GM19467 (cell line): ENCODE measurements at regions not wholly inside any gene's neighbourhood (a gene's known extent, or its start where the extent isn't known, plus 50 kb on each side); places are given as distances from the start of the nearest gene placed in this dataset.

Experiments used
- ATAC-seq: cut with Tn5 transposase; IDR thresholded peaks from one replicate; pipeline ENCODE4 v1.9.1; 2021; ENCODE audit warnings: mild to moderate bottlenecking, moderate library complexity; ENCODE audit not compliant: unreplicated experiment

DNA sequence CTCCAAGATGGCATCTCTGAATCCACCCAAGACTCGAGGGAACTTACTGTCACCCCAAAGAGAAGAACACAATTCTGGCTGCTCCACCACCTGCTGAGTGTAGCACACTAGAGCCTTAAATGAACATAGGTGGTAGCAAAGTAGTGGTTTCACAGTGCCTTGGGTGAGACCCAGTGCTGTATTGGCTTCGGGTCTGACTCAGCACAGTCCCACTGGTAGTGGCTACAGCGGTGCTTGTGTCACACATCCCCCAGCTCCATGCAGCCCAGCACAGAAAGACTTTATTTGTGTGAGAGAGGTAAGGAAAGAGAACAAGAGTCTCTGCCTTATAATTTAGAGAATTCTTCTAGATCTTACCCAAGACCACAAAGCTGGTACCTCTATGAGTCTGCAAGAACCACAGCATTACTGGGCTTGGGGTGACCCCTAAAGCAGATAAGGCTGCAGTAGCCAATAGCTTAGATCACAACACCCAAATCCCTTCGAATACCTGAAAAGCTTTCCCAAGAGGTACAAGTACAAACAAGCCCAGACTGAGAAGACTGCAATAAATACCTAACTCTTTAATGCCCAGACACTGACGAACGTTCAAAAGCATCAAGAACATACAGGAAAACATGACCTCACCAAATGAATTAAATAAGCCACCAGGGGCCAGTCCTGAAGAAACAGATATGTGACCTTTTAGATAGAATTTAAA lies 83.3 kb upstream of the SLC38A4 start:
- ATAC-seq: no peak

- ATAC-seq: no peak
These were observed 85.0 kb upstream of the SLC38A4 start for GRCh38 chr12:46910830-46911229.

- ATAC-seq: no peak
These were observed 88.5 kb upstream of the SLC38A4 start for GRCh38 chr12:46914336-46914735.

DNA sequence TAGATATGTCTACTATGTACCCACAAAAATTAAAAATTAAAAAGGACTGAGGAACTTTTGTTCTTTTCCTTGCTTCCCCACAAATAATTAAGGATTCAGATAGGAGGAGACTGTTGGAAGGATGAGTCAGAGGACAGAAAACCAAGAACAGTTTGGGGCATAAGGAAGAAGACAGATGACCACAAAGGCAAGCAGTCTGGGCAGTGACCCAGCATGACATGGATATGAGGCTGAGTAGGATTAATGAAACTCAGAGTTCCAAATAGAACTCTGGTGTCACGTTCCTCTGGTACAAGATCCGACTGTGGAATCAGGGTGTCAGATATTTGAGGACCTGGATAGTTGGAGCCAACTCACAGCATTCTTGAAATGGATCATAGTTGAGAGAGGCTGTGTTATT lies 89.3 kb upstream of the SLC38A4 start:
- ATAC-seq: no peak

DNA sequence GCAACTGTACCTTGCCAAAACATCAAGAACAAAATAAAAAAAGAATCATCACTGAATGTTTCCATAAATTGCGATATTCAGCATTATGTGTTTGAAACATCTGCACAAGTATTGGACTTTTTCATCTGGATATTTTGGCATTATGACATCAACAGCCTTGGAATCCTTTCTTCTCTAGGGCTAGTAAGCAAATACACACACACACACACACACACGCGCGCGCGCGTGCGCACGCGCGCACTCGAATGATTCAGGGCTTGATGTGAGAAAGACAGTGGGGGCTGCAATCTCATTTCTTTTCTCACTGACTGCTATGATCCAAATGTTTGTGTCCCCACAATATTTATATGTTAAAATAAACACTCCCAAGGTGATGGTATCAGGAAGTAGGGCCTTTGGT lies 90.0 kb upstream of the SLC38A4 start:
- ATAC-seq: no peak

GRCh38 chr12:46916796-46917419 lies 91.1 kb upstream of the SLC38A4 start:
- ATAC-seq: no peak

DNA sequence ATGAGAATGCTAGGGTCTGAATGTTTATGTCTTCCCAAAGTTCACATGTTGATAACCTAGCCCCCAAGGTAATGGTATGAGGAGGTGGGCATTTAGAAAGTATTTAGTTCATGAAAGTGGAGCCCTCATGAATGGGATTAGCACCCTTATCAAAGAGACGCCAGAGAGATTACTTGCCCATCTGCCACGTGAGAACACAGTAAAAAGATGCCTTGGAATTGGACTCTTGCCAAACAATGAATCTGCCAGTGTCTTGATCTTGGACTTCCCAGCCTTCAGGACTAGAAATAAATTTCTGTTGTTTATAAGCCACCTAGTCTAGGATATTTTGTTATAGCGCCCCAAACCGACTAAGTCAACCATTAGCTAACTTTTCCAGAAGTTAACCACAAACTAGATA lies 92.0 kb upstream of the SLC38A4 start:
- ATAC-seq: no peak

DNA sequence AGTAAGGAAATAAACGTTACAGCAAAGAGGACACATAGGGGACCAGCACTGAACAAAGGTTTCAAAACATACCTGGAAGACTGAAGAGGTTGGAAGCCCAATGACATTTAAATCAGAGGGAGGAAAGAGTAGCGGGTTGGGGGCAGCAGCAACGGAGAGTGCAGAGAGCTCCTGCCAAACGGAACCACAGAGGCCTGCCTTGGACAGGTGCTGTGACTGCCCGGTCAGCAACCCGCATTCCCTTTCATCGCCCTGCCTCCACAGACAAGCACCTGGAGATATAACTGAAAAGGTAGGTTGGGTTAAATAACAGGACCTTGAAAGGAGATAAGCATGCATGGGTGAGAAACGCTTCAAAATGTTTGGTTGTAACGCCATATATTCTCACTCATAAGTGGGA lies 92.8 kb upstream of the SLC38A4 start:
- no peak for ATAC-seq

- ATAC-seq: no peak
These were observed 94.0 kb upstream of the SLC38A4 start for GRCh38 chr12:46919666-46920400.

- peak; percentile 64 for ATAC-seq
These were observed 94.7 kb upstream of the SLC38A4 start for GRCh38 chr12:46920499-46920898.

- ATAC-seq: peak; percentile 15
These were observed 95.4 kb upstream of the SLC38A4 start for GRCh38 chr12:46921048-46921763.

GRCh38 chr12:46921764-46922133 lies 96.0 kb upstream of the SLC38A4 start:
- no peak for ATAC-seq

DNA sequence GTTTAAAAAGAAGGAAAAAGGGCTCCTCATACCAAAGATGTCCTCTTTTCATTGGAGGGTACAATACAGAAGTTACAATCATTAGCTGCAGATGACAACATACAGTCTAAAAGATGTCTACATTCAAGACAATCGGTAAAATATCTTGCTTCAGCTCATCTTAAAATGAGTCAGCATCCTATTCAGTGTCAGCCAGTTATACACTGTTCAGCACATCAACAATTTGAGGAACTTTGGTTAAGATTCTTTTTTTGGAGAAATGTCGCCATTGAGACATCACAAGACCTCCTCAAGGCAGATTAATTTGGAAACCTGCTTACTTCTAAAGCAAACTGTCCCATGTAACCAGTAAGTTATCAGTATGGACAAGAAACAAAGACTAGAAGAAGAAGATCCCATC lies 100.7 kb upstream of the SLC38A4 start:
- no peak for ATAC-seq

DNA sequence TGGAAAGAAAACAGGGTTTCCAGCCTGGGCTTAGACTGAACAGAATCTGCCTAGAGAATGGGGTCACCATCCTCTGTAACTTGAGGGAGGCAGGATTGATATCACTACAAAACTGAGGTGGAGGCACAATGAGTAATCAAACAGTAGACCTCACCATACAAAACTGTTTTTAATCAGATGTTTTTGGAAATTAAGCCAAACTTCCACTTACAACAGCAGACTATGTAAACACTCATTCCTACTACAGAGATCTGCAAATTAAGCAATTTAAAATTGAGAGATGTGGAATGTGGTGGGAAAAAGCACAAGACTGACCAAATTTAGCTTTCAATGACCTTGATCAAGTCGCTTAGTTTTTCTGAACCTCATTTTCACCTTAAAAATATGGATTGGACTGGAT lies 104.3 kb upstream of the SLC38A4 start:
- no peak for ATAC-seq

GRCh38 chr12:46933947-46934346 lies 108.2 kb upstream of the SLC38A4 start:
- no peak for ATAC-seq

DNA sequence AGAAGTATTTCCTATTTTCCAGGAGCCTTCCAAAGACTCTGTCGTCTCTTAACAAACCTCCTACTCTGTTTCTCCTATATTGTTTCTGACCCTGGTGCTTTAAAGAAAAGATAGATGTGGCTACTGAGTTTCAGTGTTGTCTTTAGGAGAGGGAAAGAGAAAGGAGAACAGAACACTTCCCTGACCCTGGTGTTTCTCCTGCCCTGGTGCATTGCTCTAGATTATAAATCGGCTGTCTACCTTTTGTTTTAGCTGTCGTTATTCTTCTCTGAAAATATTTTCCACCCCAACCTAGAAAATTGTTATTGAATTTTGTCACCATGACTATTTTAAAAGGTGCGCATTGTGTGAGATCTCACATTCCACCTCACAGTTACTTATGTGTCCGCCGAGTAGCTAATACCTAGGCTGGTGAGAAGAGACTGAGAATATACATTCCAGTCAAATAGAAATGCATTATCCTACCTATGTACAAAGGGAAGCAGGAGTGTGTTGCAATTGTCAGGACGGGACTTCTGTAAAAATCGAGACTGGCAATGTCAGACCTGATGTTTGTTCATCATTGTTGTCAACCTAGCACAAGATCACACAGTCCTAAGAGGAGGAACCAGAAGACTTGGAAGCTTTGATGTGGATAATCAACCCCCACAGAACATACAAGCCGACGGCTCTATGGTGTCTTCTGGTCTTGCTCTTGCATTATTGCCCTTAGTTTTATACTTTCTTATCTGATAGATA lies 108.7 kb upstream of the SLC38A4 start:
- no peak for ATAC-seq

GRCh38 chr12:46935271-46935847 lies 109.6 kb upstream of the SLC38A4 start:
- ATAC-seq: no peak

DNA sequence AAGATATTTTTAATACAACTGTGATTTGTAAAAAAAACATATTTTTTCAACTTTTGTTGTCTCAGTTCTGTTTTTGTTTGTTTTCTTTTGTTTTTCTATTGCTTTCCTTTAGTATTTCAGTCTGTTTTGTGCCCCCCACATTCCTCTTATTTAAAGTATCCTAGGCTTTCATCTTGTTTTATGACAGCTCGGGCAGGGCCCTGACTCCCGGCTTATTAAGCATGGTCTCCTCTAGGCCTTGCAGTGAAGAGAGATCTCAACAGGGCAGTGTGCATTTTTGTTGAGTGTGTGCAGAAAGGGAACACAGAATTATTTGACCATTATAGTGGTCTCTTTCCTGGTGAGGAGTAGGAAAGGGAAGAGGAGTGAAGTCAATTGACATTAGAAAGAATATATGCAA lies 110.2 kb upstream of the SLC38A4 start:
- no peak for ATAC-seq

GRCh38 chr12:46938071-46938678 lies 112.4 kb upstream of the SLC38A4 start:
- no peak for ATAC-seq

- ATAC-seq: no peak
These were observed 116.2 kb upstream of the SLC38A4 start for GRCh38 chr12:46941981-46942380.
